HK-2 (cell line): ENCODE measurements at regions not wholly inside any gene's neighbourhood (a gene's known extent, or its start where the extent isn't known, plus 50 kb on each side); places are given as distances from the start of the nearest gene placed in this dataset.
"Not testable (repeated sequence)": the region's sequence is repeated elsewhere in the genome, so short reads cannot be mapped to it uniquely, and the experiment has no call there.

Experiments used
- DNase-seq: peaks from one replicate; pipeline ENCODE4 v3.0.0-alpha.2; 2018; ENCODE audit not compliant: unreplicated experiment

- no peak for DNase-seq
Observed at GRCh38 chr20:12733811-12734210, 275.0 kb upstream of the SPTLC3 start.

- DNase-seq: no peak
Observed at GRCh38 chr20:12737497-12737896, 271.3 kb upstream of the SPTLC3 start.

GRCh38 chr20:12737900-12738299 is 270.9 kb upstream of the SPTLC3 start:
- no peak for DNase-seq

DNA sequence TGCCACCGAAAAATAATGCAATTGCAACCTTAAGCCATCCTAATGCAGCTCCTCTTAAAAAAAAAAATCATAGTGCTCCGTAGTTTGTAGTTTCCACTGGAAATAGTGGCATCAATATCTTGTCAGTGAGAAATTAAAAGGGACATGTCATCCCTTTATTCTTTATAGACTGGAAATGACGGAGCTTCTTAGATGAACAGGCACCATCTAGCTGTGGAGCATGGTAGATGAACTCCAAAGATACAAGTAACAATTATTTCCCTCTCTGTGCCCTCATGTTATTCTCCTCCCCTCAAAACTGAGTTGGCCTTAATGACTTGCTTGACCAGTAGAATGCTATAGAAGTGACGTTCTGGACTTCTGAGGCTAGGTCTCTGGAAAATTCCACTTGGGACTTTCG is 268.1 kb upstream of the SPTLC3 start:
- no peak for DNase-seq

- no peak for DNase-seq
Observed at GRCh38 chr20:12744037-12744436, 264.7 kb upstream of the SPTLC3 start.

GRCh38 chr20:12748359-12748994 is 260.3 kb upstream of the SPTLC3 start:
- no peak for DNase-seq

DNA sequence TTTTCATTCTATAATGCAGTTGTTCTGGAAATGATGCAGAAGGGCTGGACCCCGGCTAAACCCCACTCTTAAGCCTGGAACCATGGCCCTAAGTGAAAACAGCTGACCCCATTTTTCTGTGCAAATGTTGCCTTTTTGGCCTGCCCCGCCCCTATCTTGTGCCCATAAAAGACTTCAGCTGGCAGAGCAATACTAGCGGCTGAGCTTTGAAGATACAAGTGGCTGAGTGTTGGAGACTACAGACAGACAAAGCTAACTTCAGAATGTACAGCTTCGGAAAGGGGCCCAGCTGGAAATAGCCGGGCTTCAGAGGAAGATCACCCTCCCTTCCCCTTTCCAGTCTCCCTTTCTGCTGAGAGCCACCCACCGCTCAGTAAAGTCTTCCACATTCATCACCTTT is 258.6 kb upstream of the SPTLC3 start:
- no peak for DNase-seq

- DNase-seq: not testable (repeated sequence)
Observed at GRCh38 chr20:12752900-12753693, 255.7 kb upstream of the SPTLC3 start.

DNA sequence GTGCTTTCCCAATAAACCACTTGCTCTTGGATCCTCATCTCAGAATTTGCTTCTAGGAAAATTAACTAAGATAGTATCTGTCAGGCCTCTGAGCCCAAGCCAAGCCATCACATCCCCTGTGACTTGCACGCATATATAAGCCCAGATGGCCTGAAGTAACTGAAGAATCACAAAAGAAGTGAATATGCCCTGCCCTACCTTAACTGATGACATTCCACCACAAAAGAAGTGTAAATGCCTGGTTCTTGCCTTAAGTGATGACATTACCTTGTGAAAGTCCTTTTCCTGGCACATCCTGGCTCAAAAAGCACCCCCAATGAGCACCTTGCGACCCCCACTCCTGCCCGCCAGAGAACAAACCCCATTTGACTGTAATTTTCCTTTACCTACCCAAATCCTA is 255.0 kb upstream of the SPTLC3 start:
- not testable (repeated sequence) for DNase-seq

DNA sequence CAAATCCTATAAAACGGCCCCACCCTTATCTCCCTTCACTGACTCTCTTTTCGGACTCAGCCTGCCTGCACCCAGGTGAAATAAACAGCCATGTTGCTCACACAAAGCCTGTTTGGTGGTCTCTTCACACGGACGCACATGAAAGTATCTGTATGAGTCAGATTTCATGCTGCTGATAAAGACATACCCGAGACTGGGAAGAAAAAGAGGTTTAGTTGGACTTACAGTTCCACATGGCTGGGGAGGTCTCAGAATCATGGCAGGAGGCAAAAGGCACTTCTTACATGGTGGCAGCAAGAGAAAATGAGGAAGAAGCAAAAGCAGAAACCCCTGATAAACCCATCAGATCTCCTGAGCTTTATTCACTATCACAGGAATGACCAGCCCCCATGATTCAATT is 249.3 kb upstream of the SPTLC3 start:
- DNase-seq: not testable (repeated sequence)

DNA sequence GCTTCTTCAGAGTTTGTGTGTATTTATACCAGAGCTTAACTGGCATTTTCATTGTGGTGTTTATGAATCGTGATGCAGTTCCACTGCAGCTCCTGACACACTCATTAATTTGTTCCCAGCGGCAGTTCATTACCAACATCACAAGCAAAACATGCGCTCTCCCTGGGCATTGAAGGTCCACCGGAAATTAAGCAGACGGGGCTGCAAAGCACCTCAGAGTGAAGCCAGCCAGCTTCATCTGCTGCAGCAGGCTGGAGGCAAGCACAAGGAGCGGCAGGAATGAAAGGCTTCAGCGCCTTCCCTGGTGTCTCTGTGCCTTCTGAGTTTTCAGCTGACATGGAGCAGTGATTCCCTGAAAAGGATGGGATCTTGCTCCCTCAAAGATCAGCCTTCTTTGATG is 246.0 kb upstream of the SPTLC3 start:
- DNase-seq: no peak

DNA sequence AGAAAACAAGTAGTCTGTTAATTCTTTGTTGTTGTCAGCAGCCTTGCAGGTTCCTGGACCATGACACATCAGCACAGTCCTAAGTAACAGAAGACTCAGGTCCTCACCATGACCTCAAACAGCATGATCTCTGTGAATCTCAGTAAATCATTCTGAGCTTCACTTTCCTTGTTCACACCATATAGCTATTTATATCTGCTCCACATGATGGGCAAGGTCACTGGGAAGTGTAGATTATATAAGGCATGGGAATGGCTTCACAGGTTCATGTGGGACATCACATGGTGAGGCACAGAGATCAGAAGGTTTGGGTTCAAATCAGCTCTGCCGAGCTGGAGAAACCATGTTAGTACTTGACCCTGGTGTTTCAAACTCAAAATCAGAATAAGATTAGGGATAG is 245.4 kb upstream of the SPTLC3 start:
- no peak for DNase-seq

- DNase-seq: no peak
Observed at GRCh38 chr20:12764053-12764452, 244.7 kb upstream of the SPTLC3 start.

GRCh38 chr20:12764851-12765250 is 243.9 kb upstream of the SPTLC3 start:
- no peak for DNase-seq

DNA sequence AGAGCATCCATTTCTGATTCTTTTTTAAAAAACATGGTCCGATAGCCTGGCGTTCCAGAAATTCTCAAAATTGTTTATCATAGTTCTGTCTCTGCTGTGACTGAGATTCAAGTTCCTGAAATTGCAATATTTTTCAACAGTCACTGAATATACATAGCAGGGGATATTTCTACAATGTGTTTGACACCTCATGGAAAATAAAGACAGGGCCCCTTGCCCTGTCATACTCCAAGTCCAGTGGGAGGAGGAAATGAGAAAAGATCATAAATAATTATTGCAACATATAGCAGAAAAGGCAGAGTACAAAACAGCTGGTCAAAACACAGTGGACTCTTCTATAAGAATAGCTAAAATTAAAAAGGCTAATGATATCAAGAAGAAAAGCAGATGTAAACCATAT is 234.8 kb upstream of the SPTLC3 start:
- DNase-seq: no peak

- DNase-seq: no peak
Observed at GRCh38 chr20:12775041-12775440, 233.7 kb upstream of the SPTLC3 start.

GRCh38 chr20:12777016-12777415 is 231.8 kb upstream of the SPTLC3 start:
- DNase-seq: no peak

DNA sequence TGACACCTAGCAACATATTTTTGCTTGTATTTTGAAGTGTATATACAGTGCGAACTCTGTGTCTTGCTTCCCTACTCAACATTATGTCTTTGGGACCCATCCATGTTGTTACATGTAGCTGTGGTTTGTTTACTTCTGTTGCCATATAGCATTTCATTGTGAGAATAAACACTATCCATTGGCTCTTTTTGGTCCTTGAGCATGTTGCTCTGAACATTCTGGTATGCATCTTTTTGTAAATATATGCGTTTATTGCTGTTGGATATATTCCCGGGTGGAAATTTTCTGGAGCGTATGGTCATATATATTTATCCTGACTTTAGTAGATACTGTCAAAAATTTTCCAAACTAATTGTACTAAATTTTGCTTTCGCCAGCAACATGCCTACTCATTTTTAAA is 222.5 kb upstream of the SPTLC3 start:
- DNase-seq: no peak

- DNase-seq: no peak
Observed at GRCh38 chr20:12788632-12789299, 220.0 kb upstream of the SPTLC3 start.

DNA sequence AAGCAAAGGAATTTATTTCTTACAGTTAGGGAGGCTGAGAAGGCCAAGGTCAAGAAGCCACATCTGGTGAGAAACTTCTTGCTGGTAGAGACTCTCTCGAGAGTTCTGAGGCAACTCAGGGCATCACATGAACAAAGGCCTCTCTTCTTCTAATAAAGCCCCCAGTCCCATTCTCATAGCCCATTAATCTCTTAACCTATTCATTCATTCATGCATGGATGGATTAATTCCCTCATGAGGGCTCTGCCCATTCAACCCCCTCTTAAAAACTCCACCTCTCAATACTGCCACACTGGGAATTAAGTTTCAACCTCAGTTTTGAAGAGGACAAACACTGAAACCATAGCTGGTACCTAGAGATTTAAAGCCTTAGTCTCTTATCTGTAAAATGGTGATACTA is 217.9 kb upstream of the SPTLC3 start:
- no peak for DNase-seq

GRCh38 chr20:12798286-12798685 is 210.5 kb upstream of the SPTLC3 start:
- DNase-seq: no peak

- no peak for DNase-seq
Observed at GRCh38 chr20:12808006-12808567, 200.7 kb upstream of the SPTLC3 start.
